CD4-positive, alpha-beta T cell treated with Interleukin-17A for 4 hours (primary cell): ENCODE measurements at regions not wholly inside any gene's neighbourhood (a gene's known extent, or its start where the extent isn't known, plus 50 kb on each side); places are given as distances from the start of the nearest gene placed in this dataset.
"Not testable (repeated sequence)": the region's sequence is repeated elsewhere in the genome, so short reads cannot be mapped to it uniquely, and the experiment has no call there.

ENCODE experiments used
- DNase-seq: peaks from one replicate; pipeline ENCODE4 v3.0.0-alpha.2; 2020; ENCODE audit warnings: mixed read lengths

GRCh38 chr16:9348912-9349311 lies 257.5 kb downstream of the HAPSTR1 start:
- no peak for DNase-seq

- not testable (repeated sequence) for DNase-seq
These were observed 258.0 kb downstream of the HAPSTR1 start for GRCh38 chr16:9349373-9349960.

- DNase-seq = not testable (repeated sequence)
These were observed 258.8 kb downstream of the HAPSTR1 start for GRCh38 chr16:9350119-9350799.

- no peak for DNase-seq
These were observed 260.0 kb downstream of the HAPSTR1 start for GRCh38 chr16:9351440-9351839.

GRCh38 chr16:9351841-9352434 lies 260.5 kb downstream of the HAPSTR1 start:
- no peak for DNase-seq

GRCh38 chr16:9357829-9358228 lies 266.4 kb downstream of the HAPSTR1 start:
- DNase-seq = no peak

- no peak for DNase-seq
These were observed 268.6 kb downstream of the HAPSTR1 start for GRCh38 chr16:9360075-9360474.

GRCh38 chr16:9362050-9362449 lies 270.6 kb downstream of the HAPSTR1 start:
- DNase-seq = no peak

- DNase-seq = no peak
These were observed 271.2 kb downstream of the HAPSTR1 start for GRCh38 chr16:9362604-9363003.

- DNase-seq = no peak
These were observed 272.1 kb downstream of the HAPSTR1 start for GRCh38 chr16:9363520-9363919.

- DNase-seq = no peak
These were observed 273.4 kb downstream of the HAPSTR1 start for GRCh38 chr16:9364721-9365369.

GRCh38 chr16:9365370-9365728 lies 273.9 kb downstream of the HAPSTR1 start:
- DNase-seq = no peak

GRCh38 chr16:9366048-9366969 lies 274.9 kb downstream of the HAPSTR1 start:
- no peak for DNase-seq

- no peak for DNase-seq
These were observed 278.6 kb downstream of the HAPSTR1 start for GRCh38 chr16:9370061-9370491.

GRCh38 chr16:9371713-9372448 lies 280.4 kb downstream of the HAPSTR1 start:
- DNase-seq = no peak

GRCh38 chr16:9372934-9373890 lies 281.8 kb downstream of the HAPSTR1 start:
- no peak for DNase-seq

GRCh38 chr16:9374061-9374460 lies 282.6 kb downstream of the HAPSTR1 start:
- no peak for DNase-seq

- no peak for DNase-seq
These were observed 287.4 kb downstream of the HAPSTR1 start for GRCh38 chr16:9378876-9379275.

- DNase-seq = no peak
These were observed 288.8 kb downstream of the HAPSTR1 start for GRCh38 chr16:9380221-9380620.

- no peak for DNase-seq
These were observed 290.0 kb downstream of the HAPSTR1 start for GRCh38 chr16:9381399-9381798.

GRCh38 chr16:9381905-9382304 lies 290.5 kb downstream of the HAPSTR1 start:
- DNase-seq = no peak
